ENCODE measurements at regions not wholly inside any gene's neighbourhood (a gene's known extent, or its start where the extent isn't known, plus 50 kb on each side); places are given as distances from the start of the nearest gene placed in this dataset.

- no peak for DNase-seq (ENCODE audit: low read depth in 2 of 2)
Observed at GRCh38 chr13:47623862-47624261, 377.2 kb downstream of the SUCLA2 start.

- DNase-seq (ENCODE audit: low read depth in 2 of 2): no peak
Observed at GRCh38 chr13:47621931-47622330, 379.1 kb downstream of the SUCLA2 start.

GRCh38 chr13:47611664-47612288 is 389.3 kb downstream of the SUCLA2 start:
- no peak for DNase-seq (ENCODE audit: low read depth in 2 of 2)

- no peak for DNase-seq (ENCODE audit: low read depth in 2 of 2)
Observed at GRCh38 chr13:47610687-47611086, 390.4 kb downstream of the SUCLA2 start.

GRCh38 chr13:47603365-47603764 is 397.7 kb downstream of the SUCLA2 start:
- no peak for DNase-seq (ENCODE audit: low read depth in 2 of 2)

GRCh38 chr13:47598340-47598911 is 402.6 kb downstream of the SUCLA2 start:
- DNase-seq (ENCODE audit: low read depth in 2 of 2): no peak

- no peak for DNase-seq (ENCODE audit: low read depth in 2 of 2)
Observed at GRCh38 chr13:47594833-47595232, 406.2 kb downstream of the SUCLA2 start.

- no peak for DNase-seq (ENCODE audit: low read depth in 2 of 2)
Observed at GRCh38 chr13:47592256-47592655, 408.8 kb downstream of the SUCLA2 start.

GRCh38 chr13:47588676-47589075 is 412.4 kb downstream of the SUCLA2 start:
- DNase-seq (ENCODE audit: low read depth in 2 of 2): no peak

- DNase-seq (ENCODE audit: low read depth in 2 of 2): no peak
Observed at GRCh38 chr13:47572375-47572774, 428.7 kb downstream of the SUCLA2 start.

- DNase-seq (ENCODE audit: low read depth in 2 of 2): no peak
Observed at GRCh38 chr13:47564041-47564440, 437.0 kb downstream of the SUCLA2 start.

- no peak for DNase-seq (ENCODE audit: low read depth in 2 of 2)
Observed at GRCh38 chr13:47556703-47557102, 444.4 kb downstream of the SUCLA2 start.

GRCh38 chr13:47555235-47555634 is 445.8 kb downstream of the SUCLA2 start:
- DNase-seq (ENCODE audit: low read depth in 2 of 2): no peak

- no peak for DNase-seq (ENCODE audit: low read depth in 2 of 2)
Observed at GRCh38 chr13:47553329-47553977, 447.6 kb downstream of the SUCLA2 start.

- no peak for DNase-seq (ENCODE audit: low read depth in 2 of 2)
Observed at GRCh38 chr13:47549219-47549752, 451.8 kb downstream of the SUCLA2 start.

GRCh38 chr13:47548294-47548840 is 452.7 kb downstream of the SUCLA2 start:
- DNase-seq (ENCODE audit: low read depth in 2 of 2): no peak

GRCh38 chr13:47546391-47547225 is 454.5 kb downstream of the SUCLA2 start:
- DNase-seq (ENCODE audit: low read depth in 2 of 2): no peak

GRCh38 chr13:47545201-47546024 is 455.7 kb downstream of the SUCLA2 start:
- no peak for DNase-seq (ENCODE audit: low read depth in 2 of 2)

GRCh38 chr13:47539317-47539716 is 461.8 kb downstream of the SUCLA2 start:
- no peak for DNase-seq (ENCODE audit: low read depth in 2 of 2)

GRCh38 chr13:47523771-47524170 is 477.3 kb downstream of the SUCLA2 start:
- DNase-seq (ENCODE audit: low read depth in 2 of 2): no peak
